Ecto neural progenitor cell (in vitro differentiated cells): ENCODE measurements at regions not wholly inside any gene's neighbourhood (a gene's known extent, or its start where the extent isn't known, plus 50 kb on each side); places are given as distances from the start of the nearest gene placed in this dataset.
"Not testable (repeated sequence)": the region's sequence is repeated elsewhere in the genome, so short reads cannot be mapped to it uniquely, and the experiment has no call there.

Experiments used
- DNase-seq: peaks from one replicate; pipeline ENCODE4 v3.0.0-alpha.2; 2018; ENCODE audit warnings: low spot score

DNA sequence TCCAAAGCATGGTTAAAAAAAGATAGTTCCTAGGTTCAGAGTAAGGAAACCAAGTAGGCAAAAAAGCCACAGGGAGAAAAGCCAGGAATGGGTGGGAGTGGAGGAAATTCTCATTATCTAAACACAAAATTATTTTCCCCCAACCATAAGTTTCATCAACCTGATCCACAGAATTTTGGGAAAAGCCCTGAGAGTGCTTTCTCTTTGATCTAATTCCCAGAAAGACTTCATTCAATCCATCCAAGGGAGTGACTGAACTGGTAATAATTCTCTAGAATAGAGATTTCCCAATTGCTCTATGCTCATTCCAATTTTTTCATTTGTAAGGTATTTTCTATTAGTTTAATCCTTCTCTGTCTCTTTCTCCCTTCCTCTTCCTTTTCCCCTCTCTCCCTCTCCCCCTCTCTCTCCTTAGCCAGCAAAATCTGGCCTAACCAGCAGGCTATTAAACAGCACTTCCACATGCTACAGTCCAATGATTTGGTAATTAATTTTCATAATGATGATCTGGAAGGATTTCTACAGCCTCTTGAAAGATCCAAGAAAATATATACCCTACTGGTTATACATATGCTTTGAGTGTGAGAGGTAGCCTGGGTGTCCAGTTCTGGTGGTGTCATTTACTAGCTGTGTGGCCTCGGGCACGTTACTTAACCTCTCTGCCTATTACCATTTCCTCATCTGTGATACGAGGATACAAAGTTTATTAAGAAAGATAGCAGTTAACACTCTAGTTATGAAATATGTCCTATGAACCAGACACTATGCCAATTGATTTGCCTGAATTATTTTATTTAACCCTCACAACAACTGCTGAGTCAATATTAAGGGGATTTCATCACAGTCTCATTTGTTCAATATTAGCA lies 251.5 kb upstream of the RASGEF1B start:
- no peak for DNase-seq

DNA sequence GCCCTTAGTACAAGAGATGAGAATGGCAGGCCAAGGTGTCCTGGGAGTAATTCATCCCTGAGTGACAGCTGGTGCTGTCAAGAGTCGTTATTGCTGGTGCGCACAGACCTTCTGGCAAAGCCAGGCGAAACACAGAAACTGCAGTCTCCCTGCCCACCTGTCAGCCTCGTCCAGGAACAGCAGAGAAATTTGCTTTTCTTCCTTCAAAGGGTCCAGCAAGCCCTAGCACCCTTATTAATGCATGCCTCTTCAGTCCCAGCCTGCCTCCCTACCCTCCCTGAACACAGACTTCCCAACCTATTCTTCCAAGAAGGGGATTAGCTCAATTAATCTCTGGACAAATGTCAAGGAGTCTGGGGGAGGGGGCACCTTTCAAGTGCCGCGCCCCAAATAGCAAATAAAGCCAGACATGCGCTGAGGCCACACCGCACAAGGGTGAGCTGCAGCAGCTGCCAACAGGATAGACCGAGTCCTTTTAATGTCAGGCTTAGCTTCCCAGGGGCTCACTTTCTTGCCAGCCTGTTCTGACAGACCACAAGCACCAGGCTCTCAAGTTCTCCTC lies 250.7 kb upstream of the RASGEF1B start:
- peak; percentile 71 for DNase-seq

DNA sequence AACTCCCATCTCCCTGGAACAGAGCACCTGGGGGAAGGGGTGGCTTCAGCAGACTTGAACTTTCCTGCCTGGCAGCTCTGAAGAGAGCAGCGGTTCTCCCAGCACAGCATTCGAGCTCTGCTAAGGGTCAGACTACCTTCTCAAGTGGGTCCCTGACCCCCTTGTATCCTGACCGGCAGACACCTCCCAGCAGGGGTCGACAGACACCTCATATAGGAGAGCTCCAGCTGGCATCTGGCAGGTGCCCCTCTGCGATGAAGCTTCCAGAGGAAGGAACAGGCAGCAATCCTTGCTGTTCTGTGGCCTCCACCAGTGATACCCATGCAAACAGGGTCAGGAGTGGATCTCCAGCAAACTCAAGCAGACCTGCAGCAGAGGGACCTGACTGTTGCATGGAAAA lies 244.1 kb upstream of the RASGEF1B start:
- DNase-seq: no peak

DNA sequence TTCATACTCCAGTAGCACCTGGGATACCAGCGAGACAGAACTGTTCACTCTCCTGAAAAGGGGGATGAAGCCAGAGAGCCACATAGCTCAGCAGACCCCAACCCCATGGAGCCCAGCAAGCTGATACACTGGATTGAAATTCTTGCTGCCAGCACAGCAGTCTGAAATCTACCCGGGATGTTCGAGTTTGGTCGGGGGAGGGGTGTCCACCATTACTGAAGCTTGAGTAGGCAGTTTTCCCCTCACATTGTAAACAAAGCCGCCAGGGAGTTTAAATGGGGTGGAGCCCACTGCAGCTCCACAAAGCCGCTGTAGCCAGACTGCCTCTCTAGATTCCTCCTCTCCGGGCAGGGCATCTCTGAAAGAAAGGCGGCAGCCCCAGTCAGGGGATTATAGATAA lies 243.7 kb upstream of the RASGEF1B start:
- peak; percentile 58 for DNase-seq

DNA sequence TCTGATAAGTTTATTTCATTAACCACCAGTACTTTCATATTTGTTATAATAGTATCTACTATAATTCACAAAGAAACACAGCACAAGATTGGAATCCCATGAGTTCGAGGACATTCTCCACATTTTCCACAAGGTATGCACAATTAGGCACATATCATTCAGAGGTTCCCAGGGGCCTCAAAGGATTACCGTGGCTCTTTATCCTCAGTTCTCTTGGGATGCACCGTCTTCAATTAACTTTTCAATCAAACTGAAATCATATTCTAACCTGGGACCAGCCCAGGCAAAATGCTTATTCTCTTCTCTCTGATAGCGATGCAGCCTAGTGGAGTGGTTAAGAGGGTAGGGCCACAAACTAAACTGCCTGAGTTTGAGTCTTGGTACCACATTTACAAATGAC lies 242.6 kb upstream of the RASGEF1B start:
- DNase-seq: no peak

DNA sequence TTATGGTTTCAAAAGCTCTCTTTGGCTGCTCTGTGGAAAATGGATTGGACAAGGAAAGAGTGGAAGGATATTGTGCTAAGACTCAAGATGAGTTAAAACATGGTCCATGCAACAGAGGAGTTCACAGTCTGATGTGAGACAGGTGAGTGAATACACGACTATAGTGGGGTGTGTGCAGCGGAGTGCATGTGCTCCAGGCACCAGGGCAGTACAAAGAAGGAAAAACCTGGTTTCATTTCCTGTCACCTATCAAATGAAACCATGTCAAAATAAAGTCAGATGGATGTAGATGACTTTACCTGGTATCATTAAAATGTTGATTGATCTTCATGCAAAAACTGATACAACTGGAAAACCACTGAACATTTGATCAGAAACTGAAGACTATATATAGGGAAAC lies 241.0 kb upstream of the RASGEF1B start:
- DNase-seq: no peak

DNA sequence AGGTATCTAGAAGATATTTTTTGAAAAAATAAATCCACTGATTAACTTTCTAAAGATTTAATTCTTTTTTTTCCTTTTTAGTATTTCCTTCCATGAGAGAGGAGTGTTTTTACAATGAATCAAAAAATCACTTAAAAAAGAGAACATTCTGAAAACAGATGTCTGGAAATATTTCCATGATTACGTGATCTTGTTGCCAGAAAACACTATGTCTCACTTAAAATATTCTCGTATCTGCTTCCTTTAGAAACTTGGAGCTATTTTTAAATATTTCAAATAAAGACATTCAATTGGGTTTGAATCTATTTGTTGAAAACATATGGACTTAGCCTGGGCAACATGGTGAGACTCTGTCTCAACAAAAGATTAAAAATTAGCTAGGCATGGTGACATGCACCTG lies 232.8 kb upstream of the RASGEF1B start:
- DNase-seq: no peak

DNA sequence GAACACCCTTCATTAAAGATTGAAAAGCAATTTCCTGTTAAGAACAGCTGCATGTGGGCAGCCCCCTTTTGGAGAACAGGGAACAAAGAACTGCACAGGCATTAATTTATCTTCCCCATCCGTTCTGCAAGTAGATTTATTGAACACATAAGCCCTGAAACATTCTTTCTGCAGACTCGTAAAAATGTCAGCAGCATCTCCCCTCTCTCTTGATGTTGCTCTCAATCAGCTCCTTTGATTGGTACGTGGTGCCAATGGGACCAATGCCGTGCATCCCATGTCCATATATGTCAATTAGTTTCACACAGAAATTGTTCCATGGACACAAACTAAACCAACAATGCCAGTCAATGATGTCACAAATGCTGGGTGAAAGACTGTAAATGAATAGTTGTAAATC lies 228.5 kb upstream of the RASGEF1B start:
- DNase-seq: no peak

DNA sequence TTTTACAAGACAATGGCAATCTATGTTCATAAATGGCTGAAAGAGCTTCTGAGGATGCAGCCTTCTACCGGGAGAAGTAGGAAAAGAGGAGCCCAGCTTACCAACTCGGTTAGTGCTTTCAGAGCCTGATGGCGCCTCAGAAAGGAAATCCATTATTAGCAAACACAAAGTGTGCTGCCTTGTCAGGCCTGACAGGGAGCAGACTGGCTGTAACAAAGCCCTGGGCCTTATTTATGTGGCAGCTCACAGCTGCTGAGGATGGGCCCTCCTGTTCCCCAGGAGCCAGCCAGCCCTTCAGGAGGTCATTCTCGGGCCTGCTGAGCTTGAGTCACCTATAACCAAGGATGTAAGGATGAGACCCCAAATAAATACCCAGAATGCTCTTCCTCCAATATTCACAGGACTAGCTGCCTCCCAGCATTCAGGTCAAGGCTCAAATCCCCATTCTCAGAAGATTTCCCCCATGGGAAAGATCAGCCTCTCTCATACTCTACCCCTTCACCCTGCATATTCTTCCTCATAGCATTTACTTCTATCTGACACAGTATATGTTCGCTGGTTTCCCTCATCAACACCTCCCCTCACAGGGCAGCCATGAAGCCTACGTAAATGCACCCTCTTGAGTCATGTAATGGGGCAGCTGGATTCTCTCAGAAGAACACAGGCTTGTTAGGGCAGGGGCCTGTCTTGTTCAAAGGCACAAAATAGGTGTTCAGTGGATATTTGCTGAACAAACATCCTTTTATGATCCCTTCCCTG lies 227.0 kb upstream of the RASGEF1B start:
- DNase-seq: no peak

DNA sequence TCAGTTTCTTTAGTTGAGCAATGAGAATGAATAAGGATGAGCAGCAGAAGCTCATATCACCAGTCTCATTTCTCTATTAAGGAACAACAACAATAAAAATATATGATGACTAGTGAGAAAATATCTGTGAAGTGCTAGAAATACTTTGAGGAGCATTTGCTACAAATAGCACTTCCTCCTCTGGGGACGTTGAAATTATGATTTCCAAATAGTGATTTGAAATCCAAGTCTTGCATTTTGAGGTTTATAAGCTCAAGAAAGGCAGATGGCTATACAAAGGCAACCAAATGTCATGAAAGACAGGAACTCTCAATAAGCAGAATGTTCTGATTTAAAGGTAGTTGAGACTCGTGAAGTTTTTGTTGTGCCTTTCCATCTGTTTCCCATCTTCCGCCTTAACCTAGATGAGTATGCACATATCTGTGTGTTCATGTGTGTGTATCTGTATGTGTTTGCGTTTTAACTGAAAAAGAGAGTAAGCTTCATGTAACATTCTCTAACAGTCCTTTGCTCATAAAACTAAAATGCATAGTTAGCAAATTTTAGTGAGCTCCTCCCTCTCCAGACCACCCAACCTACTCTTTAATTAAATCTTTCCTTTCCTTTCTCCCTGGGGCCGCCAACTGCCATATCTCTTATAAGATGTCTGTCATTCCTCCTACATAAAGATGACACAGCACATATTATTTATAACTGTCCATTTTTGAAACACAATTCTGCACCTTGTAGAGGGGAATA lies 222.6 kb upstream of the RASGEF1B start:
- no peak for DNase-seq

DNA sequence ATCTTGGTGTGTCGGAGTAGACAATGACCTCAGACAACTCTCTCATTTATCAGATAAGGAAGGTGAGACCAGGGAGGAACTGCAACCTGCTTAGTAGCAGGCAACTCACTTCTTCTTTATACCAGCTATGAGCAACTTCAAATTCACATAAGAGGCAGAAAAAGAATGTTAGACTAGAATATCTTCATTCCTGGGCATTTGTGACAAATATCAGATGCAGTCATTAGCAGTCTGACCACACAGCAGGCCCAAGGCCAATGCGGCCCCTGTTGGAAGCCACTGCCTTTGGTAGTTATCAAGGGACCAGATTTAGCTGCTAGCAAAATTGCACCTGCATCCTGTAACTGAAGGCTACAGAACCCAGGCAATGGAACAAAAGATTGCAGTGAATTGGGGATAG lies 219.2 kb upstream of the RASGEF1B start:
- DNase-seq: no peak

DNA sequence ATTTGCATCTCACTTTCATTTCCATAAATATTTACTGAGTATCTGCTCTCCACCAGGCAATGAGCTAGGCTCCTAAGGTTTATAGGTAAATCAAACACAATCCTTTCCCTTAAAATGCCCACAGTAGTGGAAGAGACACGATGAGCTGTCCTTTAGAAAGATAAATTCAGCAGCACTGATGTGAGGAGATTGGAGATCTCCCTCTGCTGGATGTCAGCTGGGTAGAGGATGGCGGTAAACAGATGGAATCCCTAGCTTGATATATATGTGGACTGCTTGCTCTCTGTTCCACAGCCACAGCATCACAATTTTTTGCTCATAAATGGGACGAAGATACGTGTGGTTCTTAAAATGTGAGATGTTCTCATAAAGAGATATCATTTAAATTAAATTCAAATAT lies 216.4 kb upstream of the RASGEF1B start:
- DNase-seq: no peak

DNA sequence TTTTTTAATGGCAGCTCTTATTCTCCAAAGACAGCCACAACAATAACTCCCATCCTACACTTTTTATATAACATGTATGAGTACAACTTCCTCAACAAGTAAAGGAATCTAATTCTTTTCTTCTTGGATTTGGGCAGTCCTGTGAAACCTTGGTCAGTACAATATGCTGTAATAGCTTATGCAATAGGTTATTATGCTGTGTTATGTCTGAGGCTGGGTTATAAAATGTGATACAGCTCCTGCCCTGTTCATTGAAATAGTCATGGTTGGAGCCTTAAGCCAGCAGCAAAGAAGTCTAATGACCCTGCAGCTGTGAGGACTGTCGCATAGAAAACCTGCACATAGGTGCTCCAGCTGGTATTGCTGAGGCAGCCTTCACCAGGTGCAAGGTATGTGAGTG lies 215.8 kb upstream of the RASGEF1B start:
- DNase-seq: no peak

DNA sequence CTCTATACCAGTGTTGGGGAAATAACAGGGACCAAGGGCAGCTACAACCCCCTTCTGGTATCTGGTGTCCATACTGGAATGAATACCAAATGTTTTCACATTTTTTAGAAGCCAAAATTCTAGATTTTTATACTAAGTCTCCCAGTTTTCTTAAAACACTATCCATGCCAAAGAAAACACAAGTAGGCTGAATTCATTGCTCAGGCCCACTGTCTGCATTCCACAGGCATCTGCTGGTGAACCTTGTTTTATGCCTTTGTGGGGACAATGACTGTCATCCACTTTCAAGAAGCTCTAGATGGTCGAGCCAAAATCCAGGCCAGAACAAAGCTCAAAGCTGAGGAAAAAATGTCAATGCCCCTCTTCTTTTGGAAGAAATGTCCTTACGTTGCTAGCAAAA lies 213.4 kb upstream of the RASGEF1B start:
- no peak for DNase-seq

DNA sequence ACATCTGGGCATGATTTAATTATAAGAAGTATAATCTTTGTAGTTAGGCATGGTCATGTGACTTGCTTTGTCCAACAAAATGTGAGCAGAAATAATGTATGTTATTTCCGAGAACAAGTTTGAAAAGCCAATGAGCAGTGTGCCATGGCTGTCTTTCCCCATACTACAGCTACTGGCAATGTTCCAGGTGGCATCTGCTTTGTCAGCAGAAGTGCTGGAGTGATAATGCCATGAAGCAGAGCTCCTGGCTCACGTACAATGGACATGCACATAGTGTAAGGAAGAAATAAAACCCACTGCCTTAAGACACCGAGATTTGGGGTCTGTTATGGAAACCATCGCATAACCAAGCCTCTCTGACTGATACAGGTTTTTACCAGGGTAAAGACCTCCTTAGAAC lies 212.6 kb upstream of the RASGEF1B start:
- no peak for DNase-seq

DNA sequence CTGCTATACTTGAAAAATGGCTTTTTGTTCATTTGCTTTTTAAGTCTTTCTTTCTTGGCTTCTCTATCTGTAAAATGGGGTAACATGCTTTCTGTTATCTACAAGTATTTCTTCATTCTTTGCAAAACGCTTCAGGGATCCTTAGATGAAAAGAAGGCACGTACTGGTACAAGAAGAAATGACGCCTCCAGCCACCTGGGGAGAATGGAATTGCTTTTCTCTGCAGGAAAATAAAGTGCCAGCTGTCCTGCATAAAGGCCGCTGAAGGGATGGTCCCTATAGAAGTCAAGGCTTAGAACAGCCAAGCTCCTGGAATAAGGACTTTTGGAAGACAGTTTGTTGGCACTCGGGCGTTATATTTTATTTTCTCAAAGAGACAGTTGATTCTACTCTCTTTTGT lies 210.8 kb upstream of the RASGEF1B start:
- no peak for DNase-seq

DNA sequence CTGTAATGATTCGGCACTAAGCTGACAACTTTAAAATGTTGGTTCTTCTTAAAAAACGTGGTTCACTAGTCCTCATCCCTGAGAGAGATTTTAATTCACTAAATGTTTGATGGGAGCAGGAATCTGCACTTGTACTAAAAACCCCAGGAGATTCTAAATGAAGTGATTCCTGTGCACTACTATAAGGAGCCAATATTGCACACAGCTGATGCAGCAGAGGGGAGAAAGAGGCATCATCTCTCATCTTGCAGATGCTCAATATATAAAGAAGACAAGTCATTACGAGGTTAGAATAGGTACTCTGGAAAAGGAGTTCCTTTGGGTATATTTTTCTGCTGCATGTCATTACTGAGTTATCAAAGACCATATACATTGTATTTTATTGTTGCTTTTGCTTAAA lies 207.6 kb upstream of the RASGEF1B start:
- DNase-seq: no peak

DNA sequence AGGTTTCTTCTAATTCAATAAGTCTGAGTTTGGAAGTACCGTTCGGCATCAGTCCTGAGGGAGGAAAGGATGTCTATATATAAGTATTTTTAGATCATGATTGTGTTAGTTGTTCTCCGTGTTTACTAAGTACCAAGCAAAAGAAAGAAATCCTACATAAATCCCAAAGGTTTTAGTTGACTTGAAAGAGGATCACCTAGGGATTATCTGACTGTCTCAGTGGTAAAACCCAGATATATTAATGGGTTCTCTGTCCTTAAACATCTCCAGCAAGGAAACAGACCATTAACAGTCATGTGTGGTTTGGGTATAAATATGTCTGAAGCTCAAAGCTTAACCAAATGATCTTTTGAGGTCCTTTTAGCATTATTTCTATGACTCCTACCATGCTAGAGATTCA lies 207.1 kb upstream of the RASGEF1B start:
- DNase-seq: no peak

DNA sequence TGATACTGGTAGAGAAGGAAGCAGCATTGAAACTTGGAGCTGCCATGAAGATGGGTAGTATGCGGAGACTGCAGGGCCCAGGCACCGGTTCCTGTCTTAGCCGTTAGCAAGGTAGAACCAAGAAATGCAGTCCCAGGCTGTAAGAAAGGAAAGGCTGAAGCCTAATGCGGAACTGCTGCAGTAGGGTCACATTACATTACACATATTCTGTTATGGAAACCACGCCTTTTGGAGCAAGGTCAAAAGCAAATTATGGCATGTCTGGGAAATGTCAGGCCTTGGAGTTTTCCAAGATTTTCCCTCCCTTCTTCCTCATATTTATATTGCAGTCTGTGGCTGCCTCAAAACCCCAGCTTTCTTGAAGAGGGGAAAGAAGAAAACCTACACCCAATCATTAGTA lies 204.8 kb upstream of the RASGEF1B start:
- DNase-seq: no peak

DNA sequence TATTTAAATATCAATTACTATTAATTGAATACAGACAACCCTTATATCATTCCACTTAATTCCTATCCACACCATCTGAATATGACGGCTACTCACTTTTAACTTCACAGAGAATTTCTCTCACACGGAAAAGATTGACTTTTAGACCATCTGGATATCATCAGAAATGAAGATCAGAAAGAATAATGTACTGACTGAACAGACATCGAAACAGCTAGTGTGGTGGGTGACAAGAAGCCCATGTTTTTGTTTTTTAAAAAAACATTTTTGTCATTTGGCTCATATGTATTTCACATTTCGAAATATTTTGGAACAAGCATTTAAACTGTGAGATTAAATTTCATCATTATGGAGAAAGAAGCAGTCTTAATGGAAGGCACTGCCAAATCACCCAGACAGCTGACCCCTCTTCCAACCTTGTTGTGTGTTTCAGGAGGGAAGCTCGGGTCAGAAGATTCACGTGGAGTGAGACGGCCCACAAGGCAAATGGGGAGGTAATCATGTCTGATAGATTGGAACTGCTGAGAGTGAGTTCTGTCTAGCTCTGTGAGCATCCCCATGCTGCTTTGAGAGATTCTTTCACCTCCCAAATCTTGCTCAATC lies 204.2 kb upstream of the RASGEF1B start:
- DNase-seq: no peak

DNA sequence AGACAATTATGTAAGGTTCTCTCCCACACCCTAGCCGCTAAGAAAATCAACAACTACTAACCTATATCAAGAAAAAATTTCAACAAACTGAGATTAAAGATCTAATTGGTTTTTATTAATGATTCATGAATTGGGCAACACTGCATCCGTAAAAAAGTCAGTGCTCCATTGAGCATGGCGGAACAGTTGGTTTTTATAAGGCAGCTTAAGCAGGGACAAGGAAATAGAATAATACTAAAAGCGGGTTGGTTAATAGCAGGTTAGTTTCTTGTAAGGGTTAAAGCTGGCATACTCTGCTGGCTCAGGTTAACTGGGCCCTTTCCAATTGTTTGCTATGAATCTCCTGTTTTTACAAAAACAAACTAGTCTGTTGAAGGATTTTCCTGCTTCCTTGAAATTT lies 202.3 kb upstream of the RASGEF1B start:
- no peak for DNase-seq

DNA sequence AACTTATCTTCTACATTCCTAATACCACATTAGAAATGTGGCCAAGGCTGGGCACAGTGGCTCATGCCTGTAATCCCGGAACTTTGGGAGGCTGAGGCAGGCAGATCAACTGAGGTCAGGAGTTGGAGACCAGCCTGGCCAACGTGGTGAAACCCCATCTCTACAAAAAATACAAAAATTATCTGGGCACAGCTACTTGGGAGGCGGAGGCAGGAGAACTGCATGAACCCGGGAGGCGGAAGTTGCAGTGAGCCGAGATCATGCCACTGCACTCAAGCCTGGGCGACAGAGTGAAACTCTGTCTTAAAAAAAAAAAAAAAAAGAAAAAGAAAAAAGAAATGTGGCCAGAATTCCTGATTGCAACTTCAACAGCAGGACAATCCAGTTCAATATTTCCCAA lies 196.6 kb upstream of the RASGEF1B start:
- not testable (repeated sequence) for DNase-seq
